Activated T-helper 17 cell treated with anti-CD3 and anti-CD28 coated beads, Interleukin-2, amount 50 U/mL, for 72 hours (primary cell): ENCODE measurements at regions not wholly inside any gene's neighbourhood (a gene's known extent, or its start where the extent isn't known, plus 50 kb on each side); places are given as distances from the start of the nearest gene placed in this dataset.

Source experiments
- ATAC-seq: fragments of 150-1000 bp; cut with Tn5 transposase; replicated peaks from 2 replicates; pipeline ENCODE4 v1.10.0; 2021; ENCODE audit warnings: mild to moderate bottlenecking, moderate library complexity
- H3K27ac Mint-ChIP-seq: one replicate; pipeline ENCODE4 v1.8.0; 2022; ENCODE audit warnings: mixed read lengths
- H3K27me3 Mint-ChIP-seq: one replicate; pipeline ENCODE4 v1.8.0; 2022; ENCODE audit warnings: mixed read lengths
- H3K36me3 Mint-ChIP-seq: one replicate; pipeline ENCODE4 v1.8.0; 2022; ENCODE audit warnings: low read depth, mild to moderate bottlenecking, mixed read lengths
- H3K4me1 Mint-ChIP-seq: one replicate; pipeline ENCODE4 v1.8.0; 2022; ENCODE audit warnings: mixed read lengths
- H3K4me3 Mint-ChIP-seq: one replicate; pipeline ENCODE4 v1.8.0; 2022; ENCODE audit warnings: mild to moderate bottlenecking, mixed read lengths
- H3K9me3 Mint-ChIP-seq: one replicate; pipeline ENCODE4 v1.8.0; 2022; ENCODE audit warnings: mixed read lengths

GRCh38 chr22:48863965-48864528 lies 963.6 kb downstream of the BRD1 start:
- Mint-ChIP-seq H3K4me3 (no peak overlapping the region), H3K27ac (no peak overlapping the region), H3K36me3 (no peaks in the 10 kb centered on the region), H3K27me3 (peaks cover 8% of the 10 kb centered on the region), H3K4me1 (no peaks in the 10 kb centered on the region), H3K9me3 (no peaks in the 10 kb centered on the region)
- ATAC-seq: no peak

GRCh38 chr22:48860557-48860956 lies 967.1 kb downstream of the BRD1 start:
- Mint-ChIP-seq H3K4me1 (no peaks in the 10 kb centered on the region), H3K27me3 (peaks cover 17% of the 10 kb centered on the region), H3K36me3 (no peaks in the 10 kb centered on the region), H3K27ac (no peak overlapping the region), H3K4me3 (no peak overlapping the region), H3K9me3 (no peaks in the 10 kb centered on the region)
- ATAC-seq: no peak

GRCh38 chr22:48858856-48859255 lies 968.8 kb downstream of the BRD1 start:
- ATAC-seq: no peak
- Mint-ChIP-seq H3K27me3 (peaks cover 13% of the 10 kb centered on the region), H3K4me3 (no peak overlapping the region), H3K27ac (no peak overlapping the region), H3K4me1 (no peaks in the 10 kb centered on the region), H3K9me3 (no peaks in the 10 kb centered on the region), H3K36me3 (no peaks in the 10 kb centered on the region)

- peaks cover 13% of the 10 kb centered on the region for H3K27me3 Mint-ChIP-seq
- no peak overlapping the region for H3K4me3 Mint-ChIP-seq
- no peaks in the 10 kb centered on the region for H3K9me3 Mint-ChIP-seq
- ATAC-seq: no peak
- no peaks in the 10 kb centered on the region for H3K4me1 Mint-ChIP-seq
- H3K27ac Mint-ChIP-seq: no peak overlapping the region
- H3K36me3 Mint-ChIP-seq: no peaks in the 10 kb centered on the region
These were observed 969.6 kb downstream of the BRD1 start for GRCh38 chr22:48858121-48858520.

- Mint-ChIP-seq H3K4me1 (no peaks in the 10 kb centered on the region), H3K36me3 (no peaks in the 10 kb centered on the region), H3K9me3 (no peaks in the 10 kb centered on the region), H3K27ac (no peak overlapping the region), H3K27me3 (peaks cover 13% of the 10 kb centered on the region), H3K4me3 (no peak overlapping the region)
- ATAC-seq: no peak
These were observed 970.4 kb downstream of the BRD1 start for GRCh38 chr22:48857202-48857805.

- Mint-ChIP-seq H3K9me3 (no peaks in the 10 kb centered on the region), H3K27ac (no peak overlapping the region), H3K36me3 (no peaks in the 10 kb centered on the region), H3K4me1 (no peaks in the 10 kb centered on the region), H3K4me3 (no peak overlapping the region), H3K27me3 (peaks cover 13% of the 10 kb centered on the region)
- no peak for ATAC-seq
These were observed 971.4 kb downstream of the BRD1 start for GRCh38 chr22:48856308-48856615.

GRCh38 chr22:48855593-48856307 lies 971.9 kb downstream of the BRD1 start:
- Mint-ChIP-seq H3K27me3 (peaks cover 13% of the 10 kb centered on the region), H3K27ac (no peak overlapping the region), H3K4me3 (no peak overlapping the region), H3K36me3 (no peaks in the 10 kb centered on the region), H3K9me3 (no peaks in the 10 kb centered on the region), H3K4me1 (no peaks in the 10 kb centered on the region)
- no peak for ATAC-seq

GRCh38 chr22:48855013-48855412 lies 972.7 kb downstream of the BRD1 start:
- Mint-ChIP-seq H3K4me3 (no peak overlapping the region), H3K4me1 (no peaks in the 10 kb centered on the region), H3K27me3 (peaks cover 10% of the 10 kb centered on the region), H3K9me3 (no peaks in the 10 kb centered on the region), H3K36me3 (no peaks in the 10 kb centered on the region), H3K27ac (no peak overlapping the region)
- no peak for ATAC-seq

- H3K4me1 Mint-ChIP-seq: no peaks in the 10 kb centered on the region
- H3K27me3 Mint-ChIP-seq: peaks cover 6% of the 10 kb centered on the region
- no peaks in the 10 kb centered on the region for H3K36me3 Mint-ChIP-seq
- H3K9me3 Mint-ChIP-seq: no peaks in the 10 kb centered on the region
- no peak overlapping the region for H3K4me3 Mint-ChIP-seq
- H3K27ac Mint-ChIP-seq: no peak overlapping the region
- no peak for ATAC-seq
These were observed 973.9 kb downstream of the BRD1 start for GRCh38 chr22:48853627-48854240.

GRCh38 chr22:48851933-48852549 lies 975.6 kb downstream of the BRD1 start:
- peaks cover 5% of the 10 kb centered on the region for H3K27me3 Mint-ChIP-seq
- no peaks in the 10 kb centered on the region for H3K4me1 Mint-ChIP-seq
- ATAC-seq: no peak
- H3K36me3 Mint-ChIP-seq: no peaks in the 10 kb centered on the region
- no peaks in the 10 kb centered on the region for H3K9me3 Mint-ChIP-seq
- no peak overlapping the region for H3K27ac Mint-ChIP-seq
- no peak overlapping the region for H3K4me3 Mint-ChIP-seq

- Mint-ChIP-seq H3K4me3 (no peak overlapping the region), H3K36me3 (no peaks in the 10 kb centered on the region), H3K27ac (no peak overlapping the region), H3K27me3 (peaks cover 10% of the 10 kb centered on the region), H3K4me1 (no peaks in the 10 kb centered on the region), H3K9me3 (peaks cover 4% of the 10 kb centered on the region)
- ATAC-seq: no peak
These were observed 976.9 kb downstream of the BRD1 start for GRCh38 chr22:48850658-48851287.

GRCh38 chr22:48849963-48850657 lies 977.6 kb downstream of the BRD1 start:
- H3K9me3 Mint-ChIP-seq: peaks cover 4% of the 10 kb centered on the region
- no peak overlapping the region for H3K4me3 Mint-ChIP-seq
- peaks cover 11% of the 10 kb centered on the region for H3K27me3 Mint-ChIP-seq
- no peaks in the 10 kb centered on the region for H3K4me1 Mint-ChIP-seq
- H3K27ac Mint-ChIP-seq: no peak overlapping the region
- no peaks in the 10 kb centered on the region for H3K36me3 Mint-ChIP-seq
- ATAC-seq: peak; percentile 16

GRCh38 chr22:48849219-48849912 lies 978.3 kb downstream of the BRD1 start:
- no peak for ATAC-seq
- Mint-ChIP-seq H3K4me3 (no peak overlapping the region), H3K9me3 (peaks cover 4% of the 10 kb centered on the region), H3K4me1 (no peaks in the 10 kb centered on the region), H3K27ac (no peak overlapping the region), H3K36me3 (no peaks in the 10 kb centered on the region), H3K27me3 (peaks cover 19% of the 10 kb centered on the region)
